Body of pancreas (tissue), 4 donors: ENCODE measurements at regions not wholly inside any gene's neighbourhood (a gene's known extent, or its start where the extent isn't known, plus 50 kb on each side); places are given as distances from the start of the nearest gene placed in this dataset.

Experiments used
- POLR2A ChIP-seq, 3 donors: fragments of 450-650 bp; IDR thresholded peaks; one replicate each; pipeline ENCODE4 v1.6.1; 2016; ENCODE audit warnings: antibody characterized with exemption in 3 of 3, mild to moderate bottlenecking in 2 of 3
- TF ChIP-seq, protein P1 (sequence below), 7 experiments: fragments of 450-650 bp in 4 of 7; fragments of 200-600 bp in 3 of 7; sonication (generic) in 3 of 7; IDR thresholded peaks; one replicate each; pipeline ENCODE4 v1.5.1; 2016 to 2019; ENCODE audit warnings: antibody characterized with exemption in 7 of 7

DNA sequence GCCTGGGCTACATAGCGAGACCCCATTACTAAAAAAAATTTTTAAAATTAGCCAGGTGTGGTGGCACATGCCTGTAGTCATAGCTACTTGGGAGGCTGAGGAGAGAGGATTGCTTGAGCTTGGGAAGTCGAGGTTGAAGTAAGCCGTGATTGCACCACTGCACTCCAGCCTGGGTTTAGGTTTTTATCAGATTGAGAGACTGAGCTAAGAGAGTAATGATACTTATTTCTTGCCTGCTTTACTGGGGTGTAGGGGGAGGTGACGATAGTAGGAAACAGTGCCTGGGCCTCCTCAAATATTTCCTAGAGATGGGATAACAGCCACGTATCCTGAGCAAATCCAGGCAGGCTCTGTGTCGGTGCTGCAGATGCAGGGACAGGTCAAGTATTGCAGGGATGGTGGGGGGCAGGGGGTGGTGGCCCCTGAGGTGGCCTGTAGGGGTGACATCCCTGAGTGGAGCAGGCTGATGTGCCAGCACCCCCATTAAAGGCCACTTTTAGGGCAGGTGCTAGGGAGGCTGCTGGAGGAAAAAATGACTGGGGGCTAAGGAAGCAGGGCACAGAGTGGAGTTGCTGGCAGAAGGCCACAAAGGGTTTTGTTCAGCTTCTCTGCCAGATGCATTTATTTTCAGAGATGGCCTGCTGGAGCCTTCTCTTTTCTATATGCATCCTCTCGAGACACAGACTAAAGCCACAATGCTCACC is 130.5 kb downstream of the RHOU start:
- TF ChIP-seq, protein P1, sequence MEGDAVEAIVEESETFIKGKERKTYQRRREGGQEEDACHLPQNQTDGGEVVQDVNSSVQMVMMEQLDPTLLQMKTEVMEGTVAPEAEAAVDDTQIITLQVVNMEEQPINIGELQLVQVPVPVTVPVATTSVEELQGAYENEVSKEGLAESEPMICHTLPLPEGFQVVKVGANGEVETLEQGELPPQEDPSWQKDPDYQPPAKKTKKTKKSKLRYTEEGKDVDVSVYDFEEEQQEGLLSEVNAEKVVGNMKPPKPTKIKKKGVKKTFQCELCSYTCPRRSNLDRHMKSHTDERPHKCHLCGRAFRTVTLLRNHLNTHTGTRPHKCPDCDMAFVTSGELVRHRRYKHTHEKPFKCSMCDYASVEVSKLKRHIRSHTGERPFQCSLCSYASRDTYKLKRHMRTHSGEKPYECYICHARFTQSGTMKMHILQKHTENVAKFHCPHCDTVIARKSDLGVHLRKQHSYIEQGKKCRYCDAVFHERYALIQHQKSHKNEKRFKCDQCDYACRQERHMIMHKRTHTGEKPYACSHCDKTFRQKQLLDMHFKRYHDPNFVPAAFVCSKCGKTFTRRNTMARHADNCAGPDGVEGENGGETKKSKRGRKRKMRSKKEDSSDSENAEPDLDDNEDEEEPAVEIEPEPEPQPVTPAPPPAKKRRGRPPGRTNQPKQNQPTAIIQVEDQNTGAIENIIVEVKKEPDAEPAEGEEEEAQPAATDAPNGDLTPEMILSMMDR (IDR thresholded peaks at IDR 0.05) = no peak
- no peak for TF ChIP-seq POLR2A (IDR thresholded peaks at IDR 0.05)
